ENCODE measurements at regions not wholly inside any gene's neighbourhood (a gene's known extent, or its start where the extent isn't known, plus 50 kb on each side); places are given as distances from the start of the nearest gene placed in this dataset.

- intact Hi-C loops (cut with DNase I) = no loop called here
- no peak overlapping the region for H3K4me3 ChIP-seq (ENCODE audit: low read length in 3 of 3)
- H3K27ac ChIP-seq (ENCODE audit: low read depth in 2 of 2, low read length in 2 of 2) = no peak overlapping the region
- no peaks in the 10 kb centered on the region for H3K4me1 ChIP-seq (ENCODE audit: control insufficient read depth in 2 of 3, insufficient read depth in 2 of 3, low read depth in 1 of 3, low read length in 3 of 3)
- TF ChIP-seq, protein P1, sequence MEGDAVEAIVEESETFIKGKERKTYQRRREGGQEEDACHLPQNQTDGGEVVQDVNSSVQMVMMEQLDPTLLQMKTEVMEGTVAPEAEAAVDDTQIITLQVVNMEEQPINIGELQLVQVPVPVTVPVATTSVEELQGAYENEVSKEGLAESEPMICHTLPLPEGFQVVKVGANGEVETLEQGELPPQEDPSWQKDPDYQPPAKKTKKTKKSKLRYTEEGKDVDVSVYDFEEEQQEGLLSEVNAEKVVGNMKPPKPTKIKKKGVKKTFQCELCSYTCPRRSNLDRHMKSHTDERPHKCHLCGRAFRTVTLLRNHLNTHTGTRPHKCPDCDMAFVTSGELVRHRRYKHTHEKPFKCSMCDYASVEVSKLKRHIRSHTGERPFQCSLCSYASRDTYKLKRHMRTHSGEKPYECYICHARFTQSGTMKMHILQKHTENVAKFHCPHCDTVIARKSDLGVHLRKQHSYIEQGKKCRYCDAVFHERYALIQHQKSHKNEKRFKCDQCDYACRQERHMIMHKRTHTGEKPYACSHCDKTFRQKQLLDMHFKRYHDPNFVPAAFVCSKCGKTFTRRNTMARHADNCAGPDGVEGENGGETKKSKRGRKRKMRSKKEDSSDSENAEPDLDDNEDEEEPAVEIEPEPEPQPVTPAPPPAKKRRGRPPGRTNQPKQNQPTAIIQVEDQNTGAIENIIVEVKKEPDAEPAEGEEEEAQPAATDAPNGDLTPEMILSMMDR (IDR thresholded peaks at IDR 0.05; ENCODE audit: borderline replicate concordance, extremely low read depth, insufficient read depth) = no peak
- DNase-seq = no peak
- no peak overlapping the region for H3K9ac ChIP-seq (ENCODE audit: low read length in 3 of 3)
- no peak for FAIRE-seq
- no peaks in the 10 kb centered on the region for H3K9me3 ChIP-seq (ENCODE audit: control insufficient read depth in 2 of 3, insufficient read depth in 1 of 3, low read length in 3 of 3)
- no peaks in the 10 kb centered on the region for H3K36me3 ChIP-seq (ENCODE audit: control insufficient read depth in 2 of 3, insufficient read depth in 3 of 3, low read length in 3 of 3)
- no peaks in the 10 kb centered on the region for H3K27me3 ChIP-seq (ENCODE audit: control insufficient read depth, insufficient read depth, low read length)
Measured at GRCh38 chr11:28965819-28966218, 857.6 kb downstream of the METTL15 start.

DNA sequence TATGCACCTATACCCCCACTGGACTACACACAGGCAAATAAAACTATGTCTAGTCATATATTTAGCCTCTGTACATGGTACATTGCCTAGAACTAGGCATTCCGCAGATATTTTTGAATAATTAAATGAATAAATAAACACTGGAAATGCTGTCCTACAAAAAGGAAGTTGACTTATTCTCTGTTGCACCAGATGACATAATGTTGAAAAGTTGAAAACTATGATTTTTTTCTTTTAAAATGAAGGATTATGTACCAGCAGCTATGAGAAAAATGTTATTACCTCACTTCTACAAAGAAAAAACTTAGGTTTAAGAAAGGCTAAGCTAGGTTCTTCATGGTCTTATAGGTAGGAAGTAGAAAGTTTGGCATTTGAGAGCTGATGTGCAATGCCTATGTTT, 856.6 kb downstream of the METTL15 start:
- H3K36me3 ChIP-seq (ENCODE audit: control insufficient read depth in 2 of 3, insufficient read depth in 3 of 3, low read length in 3 of 3) = no peaks in the 10 kb centered on the region
- no peak overlapping the region for H3K27ac ChIP-seq (ENCODE audit: low read depth in 2 of 2, low read length in 2 of 2)
- no peaks in the 10 kb centered on the region for H3K4me1 ChIP-seq (ENCODE audit: control insufficient read depth in 2 of 3, insufficient read depth in 2 of 3, low read depth in 1 of 3, low read length in 3 of 3)
- FAIRE-seq = no peak
- TF ChIP-seq, protein P1 (IDR thresholded peaks at IDR 0.05; ENCODE audit: borderline replicate concordance, extremely low read depth, insufficient read depth) = no peak
- no peak overlapping the region for H3K9ac ChIP-seq (ENCODE audit: low read length in 3 of 3)
- H3K9me3 ChIP-seq (ENCODE audit: control insufficient read depth in 2 of 3, insufficient read depth in 1 of 3, low read length in 3 of 3) = no peaks in the 10 kb centered on the region
- no peak overlapping the region for H3K4me3 ChIP-seq (ENCODE audit: low read length in 3 of 3)
- intact Hi-C loops (cut with DNase I) = no loop called here
- DNase-seq = no peak
- no peaks in the 10 kb centered on the region for H3K27me3 ChIP-seq (ENCODE audit: control insufficient read depth, insufficient read depth, low read length)

- no peak for DNase-seq
- no peaks in the 10 kb centered on the region for H3K36me3 ChIP-seq (ENCODE audit: control insufficient read depth in 2 of 3, insufficient read depth in 3 of 3, low read length in 3 of 3)
- H3K27ac ChIP-seq (ENCODE audit: low read depth in 2 of 2, low read length in 2 of 2) = no peak overlapping the region
- H3K4me1 ChIP-seq (ENCODE audit: control insufficient read depth in 2 of 3, insufficient read depth in 2 of 3, low read depth in 1 of 3, low read length in 3 of 3) = no peaks in the 10 kb centered on the region
- H3K27me3 ChIP-seq (ENCODE audit: control insufficient read depth, insufficient read depth, low read length) = no peaks in the 10 kb centered on the region
- no peak for FAIRE-seq
- H3K9me3 ChIP-seq (ENCODE audit: control insufficient read depth in 2 of 3, insufficient read depth in 1 of 3, low read length in 3 of 3) = no peaks in the 10 kb centered on the region
- no peak overlapping the region for H3K4me3 ChIP-seq (ENCODE audit: low read length in 3 of 3)
- intact Hi-C loops (cut with DNase I) = no loop called here
- TF ChIP-seq, protein P1 (IDR thresholded peaks at IDR 0.05; ENCODE audit: borderline replicate concordance, extremely low read depth, insufficient read depth) = no peak
- H3K9ac ChIP-seq (ENCODE audit: low read length in 3 of 3) = no peak overlapping the region
Measured at GRCh38 chr11:28963187-28963586, 855.0 kb downstream of the METTL15 start.

DNA sequence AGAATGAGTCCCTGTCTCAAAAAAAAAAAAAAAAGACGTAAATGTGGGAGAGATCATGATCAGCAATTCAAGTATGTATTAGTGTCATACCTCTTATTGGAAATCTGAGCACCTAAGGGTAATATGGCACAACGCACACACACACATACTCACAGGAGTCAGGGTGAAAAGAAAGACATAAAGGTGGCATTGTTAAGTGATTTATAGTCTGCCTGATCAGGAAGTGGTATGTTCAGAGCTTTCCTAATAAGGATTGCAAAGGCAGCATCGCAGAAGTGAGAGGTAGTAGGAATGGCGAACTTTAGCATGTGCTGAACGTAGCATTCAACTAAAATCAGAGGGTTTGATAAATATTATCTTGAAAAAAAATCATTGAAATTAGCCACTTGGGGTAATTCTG, 854.3 kb downstream of the METTL15 start:
- Histone ChIP-seq H3K9me3 (ENCODE audit: control insufficient read depth in 2 of 3, insufficient read depth in 1 of 3, low read length in 3 of 3) (no peaks in the 10 kb centered on the region), H3K36me3 (ENCODE audit: control insufficient read depth in 2 of 3, insufficient read depth in 3 of 3, low read length in 3 of 3) (no peaks in the 10 kb centered on the region), H3K4me1 (ENCODE audit: control insufficient read depth in 2 of 3, insufficient read depth in 2 of 3, low read depth in 1 of 3, low read length in 3 of 3) (no peaks in the 10 kb centered on the region), H3K9ac (ENCODE audit: low read length in 3 of 3) (no peak overlapping the region), H3K27ac (ENCODE audit: low read depth in 2 of 2, low read length in 2 of 2) (no peak overlapping the region), H3K27me3 (ENCODE audit: control insufficient read depth, insufficient read depth, low read length) (no peaks in the 10 kb centered on the region), H3K4me3 (ENCODE audit: low read length in 3 of 3) (no peak overlapping the region)
- TF ChIP-seq, protein P1 (IDR thresholded peaks at IDR 0.05; ENCODE audit: borderline replicate concordance, extremely low read depth, insufficient read depth) = no peak
- FAIRE-seq (no peak), DNase-seq (no peak)
- intact Hi-C loops (cut with DNase I) = no loop called here

Data from kidney (tissue), 13 donors.